ENCODE measurements at regions not wholly inside any gene's neighbourhood (a gene's known extent, or its start where the extent isn't known, plus 50 kb on each side); places are given as distances from the start of the nearest gene placed in this dataset.

GRCh38 chr7:52287698-52288097, 747.7 kb upstream of the POM121L12 start:
- no peak for DNase-seq (ENCODE audit: low read depth)
- TF ChIP-seq CTCF (IDR thresholded peaks at IDR 0.05; ENCODE audit: low read depth, low read length, missing control alignments), result no peak
- no peak overlapping the region for H3K4me3 ChIP-seq (ENCODE audit: low read depth, low read length)

- H3K4me3 ChIP-seq (ENCODE audit: low read depth, low read length), result no peak overlapping the region
- no peak for TF ChIP-seq CTCF (IDR thresholded peaks at IDR 0.05; ENCODE audit: low read depth, low read length, missing control alignments)
- DNase-seq (ENCODE audit: low read depth), result no peak
These were observed 749.7 kb upstream of the POM121L12 start for GRCh38 chr7:52285689-52286088.

GRCh38 chr7:52283335-52283734, 752.1 kb upstream of the POM121L12 start:
- H3K4me3 ChIP-seq (ENCODE audit: low read depth, low read length), result no peak overlapping the region
- DNase-seq (ENCODE audit: low read depth), result no peak
- no peak for TF ChIP-seq CTCF (IDR thresholded peaks at IDR 0.05; ENCODE audit: low read depth, low read length, missing control alignments)

- no peak overlapping the region for H3K4me3 ChIP-seq (ENCODE audit: low read depth, low read length)
- no peak for TF ChIP-seq CTCF (IDR thresholded peaks at IDR 0.05; ENCODE audit: low read depth, low read length, missing control alignments)
These were observed 761.5 kb upstream of the POM121L12 start for GRCh38 chr7:52273685-52274610.

GRCh38 chr7:52271703-52272102, 763.7 kb upstream of the POM121L12 start:
- H3K4me3 ChIP-seq (ENCODE audit: low read depth, low read length), result no peak overlapping the region
- TF ChIP-seq CTCF (IDR thresholded peaks at IDR 0.05; ENCODE audit: low read depth, low read length, missing control alignments), result no peak
- no peak for DNase-seq (ENCODE audit: low read depth)

More at GRCh38 chr7:52273685-52274610, 761.5 kb upstream of the POM121L12 start:
- DNase-seq (ENCODE audit: low read depth), result no peak

- H3K4me3 ChIP-seq (ENCODE audit: low read depth, low read length), result no peak overlapping the region
- TF ChIP-seq CTCF (IDR thresholded peaks at IDR 0.05; ENCODE audit: low read depth, low read length, missing control alignments), result no peak
- no peak for DNase-seq (ENCODE audit: low read depth)
These were observed 765.1 kb upstream of the POM121L12 start for GRCh38 chr7:52270301-52270700.

- no peak for DNase-seq (ENCODE audit: low read depth)
- no peak for TF ChIP-seq CTCF (IDR thresholded peaks at IDR 0.05; ENCODE audit: low read depth, low read length, missing control alignments)
- H3K4me3 ChIP-seq (ENCODE audit: low read depth, low read length), result no peak overlapping the region
These were observed 765.8 kb upstream of the POM121L12 start for GRCh38 chr7:52269669-52270068.
